ENCODE measurements at regions not wholly inside any gene's neighbourhood (a gene's known extent, or its start where the extent isn't known, plus 50 kb on each side); places are given as distances from the start of the nearest gene placed in this dataset.

GRCh38 chr2:140136861-140137260 is 1356.7 kb upstream of the NXPH2 start:
- Histone ChIP-seq H3K4me3 (ENCODE audit: low read depth in 1 of 3, low read length in 3 of 3) (no peak overlapping the region), H3K36me3 (ENCODE audit: control insufficient read depth in 4 of 4, insufficient read depth in 3 of 4, low read depth in 1 of 4, low read length in 3 of 4) (no peaks in the 10 kb centered on the region), H3K9me3 (ENCODE audit: control insufficient read depth in 4 of 4, low read length in 3 of 4) (peaks cover 1 to 4% (median 2%) of the 10 kb centered on the region in 4 donors), H3K9ac (ENCODE audit: low read depth in 1 of 2, low read length in 2 of 2) (no peak overlapping the region), H3K27ac (ENCODE audit: low read depth in 1 of 2, low read length in 2 of 2) (no peak overlapping the region), H3K4me1 (ENCODE audit: control insufficient read depth in 4 of 4, insufficient read depth in 4 of 4, low read length in 3 of 4) (no peaks in the 10 kb centered on the region), H3K27me3 (ENCODE audit: control insufficient read depth in 4 of 4, insufficient read depth in 4 of 4, low read length in 3 of 4) (no peaks in the 10 kb centered on the region)
- WGBS, result 91% methylated on average over 1 of the region's 1 CpG
- no peak for DNase-seq (ENCODE audit: low spot score)
- TF ChIP-seq EGR1 (IDR thresholded peaks at IDR 0.05; ENCODE audit: low read depth in 2 of 2), result no peak
- no peak for TF ChIP-seq HNF4G (IDR thresholded peaks at IDR 0.05)
- no peak for TF ChIP-seq ZBTB33 (IDR thresholded peaks at IDR 0.05)
- TF ChIP-seq FOXA1 (IDR thresholded peaks at IDR 0.05), result no peak
- no peak for TF ChIP-seq HNF4A (conservative IDR thresholded peaks at IDR 0.05)
- no peak for TF ChIP-seq TAF1 (conservative IDR thresholded peaks at IDR 0.05)
- no peak for TF ChIP-seq SP1 (IDR thresholded peaks at IDR 0.05)
- no peak for TF ChIP-seq NR2F2 (IDR thresholded peaks at IDR 0.05)
- TF ChIP-seq JUND (IDR thresholded peaks at IDR 0.05), result no peak
- no peak for TF ChIP-seq RXRA (IDR thresholded peaks at IDR 0.05)
- TF ChIP-seq ATF3 (IDR thresholded peaks at IDR 0.05), result no peak
- no peak for TF ChIP-seq MAX (IDR thresholded peaks at IDR 0.05)
- no peak for TF ChIP-seq YY1 (IDR thresholded peaks at IDR 0.05)
- no peak for TF ChIP-seq FOXA2 (IDR thresholded peaks at IDR 0.05)
- TF ChIP-seq REST (IDR thresholded peaks at IDR 0.05), result no peak
- TF ChIP-seq RAD21 (IDR thresholded peaks at IDR 0.05), result no peak
- no peak for TF ChIP-seq GABPA (IDR thresholded peaks at IDR 0.05 in 1 of 2, conservative IDR thresholded peaks at IDR 0.05 in 1 of 2)
- no peak for TF ChIP-seq CTCF (IDR thresholded peaks at IDR 0.05; ENCODE audit: low read depth, low read length, missing input control)

Measured in liver (tissue), 8 donors.